HEK293 (cell line): ENCODE measurements at regions not wholly inside any gene's neighbourhood (a gene's known extent, or its start where the extent isn't known, plus 50 kb on each side); places are given as distances from the start of the nearest gene placed in this dataset.

Experiments used
- CTCF ChIA-PET: fragments of 350-600 bp; formaldehyde crosslinking; extraction: SDS; loops from one replicate; lab custom pipeline; 2021; ENCODE audit warnings: antibody characterized with exemption; lab: Yijun Ruan, JAX
- POLR2A ChIA-PET: fragments of 300-600 bp; formaldehyde crosslinking; extraction: SDS; loops from one replicate; lab custom pipeline; 2020; ENCODE audit warnings: antibody characterized with exemption, inconsistent platforms; lab: Yijun Ruan, JAX
- H3K27ac ChIP-seq: fragments of 200-500 bp; sonication (Bioruptor generic); 2 replicates; pipeline ENCODE4 v1.5.1; 2014; ENCODE audit warnings: low read depth, low read length, control low read depth, inconsistent platforms; ENCODE audit errors: extremely low read depth
- H3K36me3 ChIP-seq, 2 experiments: fragments of 200-500 bp in 1 of 2; sonication (Bioruptor generic) in 1 of 2; 1 replicate in 1 of 2; 2 replicates in 1 of 2; pipeline ENCODE4 v1.5.1; 2014 to 2017; ENCODE audit warnings: inconsistent platforms in 2 of 2, low read length in 2 of 2; ENCODE audit not compliant: control insufficient read depth in 2 of 2, insufficient read depth in 1 of 2
- H3K4me1 ChIP-seq: fragments of 200-500 bp; sonication (Bioruptor generic); 2 replicates; pipeline ENCODE4 v1.5.1; 2014; ENCODE audit warnings: mild to moderate bottlenecking, low read length, inconsistent platforms; ENCODE audit not compliant: control insufficient read depth, insufficient read depth
- H3K4me3 ChIP-seq: 2 replicates; pipeline ENCODE4 v1.5.1; 2011; ENCODE audit warnings: low read depth, mild to moderate bottlenecking, control low read depth, low read length, moderate library complexity
- H3K9me3 ChIP-seq: fragments of 200-500 bp; sonication (Bioruptor generic); 2 replicates; pipeline ENCODE4 v1.5.1; 2014; ENCODE audit warnings: low read depth, low read length, inconsistent platforms; ENCODE audit not compliant: control insufficient read depth, insufficient read depth
- GLIS2 ChIP-seq: fragments of 450-650 bp; formaldehyde crosslinking; IDR thresholded peaks from 2 replicates; pipeline ENCODE4 v1.5.1; 2016; ENCODE audit warnings: missing biosample characterization, missing genetic modification characterization
- KLF8 ChIP-seq: fragments of 450-650 bp; formaldehyde crosslinking; IDR thresholded peaks from 2 replicates; pipeline ENCODE4 v1.5.1; 2016; ENCODE audit warnings: missing biosample characterization, missing genetic modification characterization
- ZBTB21 ChIP-seq: fragments of 450-650 bp; formaldehyde crosslinking; IDR thresholded peaks from 2 replicates; pipeline ENCODE4 v1.5.1; 2017; ENCODE audit warnings: missing biosample characterization, missing genetic modification characterization
- ZNF175 ChIP-seq: fragments of 450-650 bp; formaldehyde crosslinking; IDR thresholded peaks from 2 replicates; pipeline ENCODE4 v1.5.1; 2016; ENCODE audit warnings: missing biosample characterization, missing genetic modification characterization
- ZNF274 ChIP-seq, 2 experiments: fragments of 200-500 bp in 1 of 2; fragments of 450-650 bp in 1 of 2; sonication (Bioruptor generic) in 1 of 2; formaldehyde crosslinking in 1 of 2; IDR thresholded peaks; 2 replicates each; pipeline versions ENCODE4 v1.5.1 to v1.6.1; 2014 to 2016; ENCODE audit warnings: borderline replicate concordance in 1 of 2, inconsistent platforms in 1 of 2, low read length in 1 of 2, missing biosample characterization in 1 of 2, missing genetic modification characterization in 1 of 2
- ZNF311 ChIP-seq: fragments of 450-650 bp; formaldehyde crosslinking; IDR thresholded peaks from 2 replicates; pipeline ENCODE4 v1.5.1; 2017; ENCODE audit warnings: missing biosample characterization, missing genetic modification characterization, borderline replicate concordance
- ZNF548 ChIP-seq: fragments of 450-650 bp; formaldehyde crosslinking; IDR thresholded peaks from 2 replicates; pipeline ENCODE4 v1.5.1; 2016; ENCODE audit warnings: missing biosample characterization, missing genetic modification characterization
- ZNF585B ChIP-seq: fragments of 450-650 bp; formaldehyde crosslinking; IDR thresholded peaks from 2 replicates; pipeline ENCODE4 v1.5.1; 2016; ENCODE audit warnings: missing biosample characterization, missing genetic modification characterization
- ZNF76 ChIP-seq: fragments of 450-650 bp; formaldehyde crosslinking; IDR thresholded peaks from 2 replicates; pipeline ENCODE4; 2016; ENCODE audit warnings: low read depth, missing biosample characterization, missing genetic modification characterization, borderline replicate concordance
- ZNF776 ChIP-seq: fragments of 450-650 bp; formaldehyde crosslinking; IDR thresholded peaks from 2 replicates; pipeline ENCODE4 v1.5.0; 2017; ENCODE audit warnings: missing biosample characterization, missing genetic modification characterization, borderline replicate concordance
- ZNF792 ChIP-seq: fragments of 450-650 bp; formaldehyde crosslinking; IDR thresholded peaks from 2 replicates; pipeline ENCODE4 v1.5.1; 2016; ENCODE audit warnings: missing biosample characterization, missing genetic modification characterization
- ZXDB ChIP-seq: fragments of 450-650 bp; formaldehyde crosslinking; IDR thresholded peaks from 2 replicates; pipeline ENCODE4 v1.5.1; 2016; ENCODE audit warnings: missing biosample characterization, missing genetic modification characterization
- TF ChIP-seq, protein P1 (sequence below): fragments of 450-650 bp; formaldehyde crosslinking; IDR thresholded peaks from 2 replicates; pipeline ENCODE4 v1.5.1; 2016; ENCODE audit warnings: missing biosample characterization, missing genetic modification characterization, low read depth
- TF ChIP-seq, protein P2 (sequence below): fragments of 450-650 bp; formaldehyde crosslinking; IDR thresholded peaks from 2 replicates; pipeline ENCODE4; 2016; ENCODE audit warnings: missing biosample characterization, missing genetic modification characterization
- TF ChIP-seq, protein P3 (sequence below): fragments of 450-650 bp; formaldehyde crosslinking; IDR thresholded peaks from 2 replicates; pipeline ENCODE4 v1.5.1; 2017; ENCODE audit warnings: missing biosample characterization, missing genetic modification characterization
- TF ChIP-seq, protein P4 (sequence below): fragments of 450-650 bp; formaldehyde crosslinking; IDR thresholded peaks from 2 replicates; pipeline ENCODE4 v1.5.1; 2016; ENCODE audit warnings: missing biosample characterization, missing genetic modification characterization

DNA sequence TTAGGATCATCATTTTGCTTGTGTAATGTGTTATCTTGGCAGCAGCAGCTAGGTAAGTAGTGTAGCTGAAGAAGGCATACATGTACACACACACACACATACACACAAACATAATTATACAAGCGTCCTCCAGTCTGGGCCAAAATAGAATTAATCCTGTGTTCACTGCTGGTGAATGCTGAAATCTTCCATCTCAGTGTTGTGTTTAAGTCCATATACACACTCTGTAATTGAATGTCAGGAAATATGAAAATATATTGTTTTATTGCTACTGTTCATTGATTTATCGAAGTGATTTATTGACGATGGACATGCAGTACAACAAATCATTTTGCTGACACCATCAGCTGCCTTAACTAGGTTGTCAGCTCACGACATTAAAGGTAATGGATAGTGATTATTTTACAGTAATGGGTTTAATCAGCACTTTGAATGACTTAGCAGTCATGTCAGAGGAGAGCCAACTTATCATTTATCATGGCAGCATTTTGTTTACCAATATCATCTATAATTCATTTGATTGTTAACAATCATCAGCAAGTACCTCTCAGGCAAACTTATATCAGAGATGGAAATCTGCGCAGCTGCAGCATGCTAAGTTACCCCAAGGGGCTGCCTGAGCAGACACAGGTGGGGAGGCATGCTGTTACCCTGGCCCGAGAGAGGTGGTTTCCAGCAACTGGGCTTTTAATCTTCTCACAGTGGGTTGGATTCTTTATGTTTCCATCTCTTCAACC lies 83.7 kb upstream of the FSHR start:
- H3K4me1 ChIP-seq, result no peaks in the 10 kb centered on the region
- no peak overlapping the region for H3K4me3 ChIP-seq
- no peaks in the 10 kb centered on the region for H3K9me3 ChIP-seq
- TF ChIP-seq, protein P1, sequence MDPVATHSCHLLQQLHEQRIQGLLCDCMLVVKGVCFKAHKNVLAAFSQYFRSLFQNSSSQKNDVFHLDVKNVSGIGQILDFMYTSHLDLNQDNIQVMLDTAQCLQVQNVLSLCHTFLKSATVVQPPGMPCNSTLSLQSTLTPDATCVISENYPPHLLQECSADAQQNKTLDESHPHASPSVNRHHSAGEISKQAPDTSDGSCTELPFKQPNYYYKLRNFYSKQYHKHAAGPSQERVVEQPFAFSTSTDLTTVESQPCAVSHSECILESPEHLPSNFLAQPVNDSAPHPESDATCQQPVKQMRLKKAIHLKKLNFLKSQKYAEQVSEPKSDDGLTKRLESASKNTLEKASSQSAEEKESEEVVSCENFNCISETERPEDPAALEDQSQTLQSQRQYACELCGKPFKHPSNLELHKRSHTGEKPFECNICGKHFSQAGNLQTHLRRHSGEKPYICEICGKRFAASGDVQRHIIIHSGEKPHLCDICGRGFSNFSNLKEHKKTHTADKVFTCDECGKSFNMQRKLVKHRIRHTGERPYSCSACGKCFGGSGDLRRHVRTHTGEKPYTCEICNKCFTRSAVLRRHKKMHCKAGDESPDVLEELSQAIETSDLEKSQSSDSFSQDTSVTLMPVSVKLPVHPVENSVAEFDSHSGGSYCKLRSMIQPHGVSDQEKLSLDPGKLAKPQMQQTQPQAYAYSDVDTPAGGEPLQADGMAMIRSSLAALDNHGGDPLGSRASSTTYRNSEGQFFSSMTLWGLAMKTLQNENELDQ (tag by site-specific recombination), result no peak
- no peak for TF ChIP-seq ZBTB21
- no peak overlapping the region for H3K27ac ChIP-seq
- ChIA-PET CTCF (no interaction called here), POLR2A (no interaction called here)
- no peaks in the 10 kb centered on the region for H3K36me3 ChIP-seq

DNA sequence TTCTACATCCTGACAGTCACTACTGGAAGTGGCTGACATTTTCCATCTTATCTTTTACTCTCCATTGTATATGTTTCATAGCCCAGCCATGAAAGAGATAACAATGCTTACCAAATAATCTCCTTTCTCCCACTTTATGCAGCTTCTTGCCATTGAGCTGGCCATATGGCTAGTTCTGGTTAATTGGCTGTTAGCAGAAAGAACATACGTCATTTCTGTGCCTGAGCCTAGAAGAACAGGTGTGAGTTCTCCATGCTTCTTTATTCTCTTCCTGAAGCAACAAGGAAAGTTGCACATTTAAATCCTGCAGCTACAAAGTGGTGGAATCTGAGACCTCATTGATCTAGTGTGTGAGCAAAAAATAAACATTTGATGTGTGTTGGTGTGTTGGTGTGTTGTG lies 82.0 kb upstream of the FSHR start:
- CTCF ChIA-PET, result no interaction called here
- POLR2A ChIA-PET, result no interaction called here

More for the DNA sequence above, 82.0 kb upstream of the FSHR start:
- H3K27ac ChIP-seq, result no peak overlapping the region
- TF ChIP-seq ZNF585B, result no peak
- no peak for TF ChIP-seq ZNF274 (IDR thresholded peaks at IDR 0.05; ENCODE audit: low read length)
- no peak for TF ChIP-seq ZNF274 (tag by site-specific recombination; IDR thresholded peaks at IDR 0.05; ENCODE audit: borderline replicate concordance)
- no peak for TF ChIP-seq ZNF175 (tag by site-specific recombination)
- TF ChIP-seq ZXDB (tag by site-specific recombination), result no peak
- TF ChIP-seq, protein P1 (tag by site-specific recombination), result no peak
- TF ChIP-seq, protein P2, sequence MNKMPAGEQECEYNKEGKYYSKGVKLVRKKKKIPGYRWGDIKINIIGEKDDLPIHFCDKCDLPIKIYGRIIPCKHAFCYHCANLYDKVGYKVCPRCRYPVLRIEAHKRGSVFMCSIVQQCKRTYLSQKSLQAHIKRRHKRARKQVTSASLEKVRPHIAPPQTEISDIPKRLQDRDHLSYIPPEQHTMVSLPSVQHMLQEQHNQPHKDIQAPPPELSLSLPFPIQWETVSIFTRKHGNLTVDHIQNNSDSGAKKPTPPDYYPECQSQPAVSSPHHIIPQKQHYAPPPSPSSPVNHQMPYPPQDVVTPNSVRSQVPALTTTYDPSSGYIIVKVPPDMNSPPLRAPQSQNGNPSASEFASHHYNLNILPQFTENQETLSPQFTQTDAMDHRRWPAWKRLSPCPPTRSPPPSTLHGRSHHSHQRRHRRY (tag by site-specific recombination), result no peak
- TF ChIP-seq, protein P3, sequence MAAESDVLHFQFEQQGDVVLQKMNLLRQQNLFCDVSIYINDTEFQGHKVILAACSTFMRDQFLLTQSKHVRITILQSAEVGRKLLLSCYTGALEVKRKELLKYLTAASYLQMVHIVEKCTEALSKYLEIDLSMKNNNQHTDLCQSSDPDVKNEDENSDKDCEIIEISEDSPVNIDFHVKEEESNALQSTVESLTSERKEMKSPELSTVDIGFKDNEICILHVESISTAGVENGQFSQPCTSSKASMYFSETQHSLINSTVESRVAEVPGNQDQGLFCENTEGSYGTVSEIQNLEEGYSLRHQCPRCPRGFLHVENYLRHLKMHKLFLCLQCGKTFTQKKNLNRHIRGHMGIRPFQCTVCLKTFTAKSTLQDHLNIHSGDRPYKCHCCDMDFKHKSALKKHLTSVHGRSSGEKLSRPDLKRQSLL (tag by site-specific recombination), result no peak
- no peak for TF ChIP-seq GLIS2
- TF ChIP-seq ZNF548 (tag by site-specific recombination), result no peak
- TF ChIP-seq, protein P4, sequence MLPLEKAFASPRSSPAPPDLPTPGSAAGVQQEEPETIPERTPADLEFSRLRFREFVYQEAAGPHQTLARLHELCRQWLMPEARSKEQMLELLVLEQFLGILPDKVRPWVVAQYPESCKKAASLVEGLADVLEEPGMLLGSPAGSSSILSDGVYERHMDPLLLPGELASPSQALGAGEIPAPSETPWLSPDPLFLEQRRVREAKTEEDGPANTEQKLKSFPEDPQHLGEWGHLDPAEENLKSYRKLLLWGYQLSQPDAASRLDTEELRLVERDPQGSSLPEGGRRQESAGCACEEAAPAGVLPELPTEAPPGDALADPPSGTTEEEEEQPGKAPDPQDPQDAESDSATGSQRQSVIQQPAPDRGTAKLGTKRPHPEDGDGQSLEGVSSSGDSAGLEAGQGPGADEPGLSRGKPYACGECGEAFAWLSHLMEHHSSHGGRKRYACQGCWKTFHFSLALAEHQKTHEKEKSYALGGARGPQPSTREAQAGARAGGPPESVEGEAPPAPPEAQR, result no peak
- TF ChIP-seq ZNF792 (tag by site-specific recombination), result no peak
- TF ChIP-seq KLF8, result no peak
- no peak for TF ChIP-seq ZNF311 (tag by site-specific recombination)
- no peak for TF ChIP-seq ZNF776
- TF ChIP-seq ZNF76 (tag by site-specific recombination), result no peak
- no peaks in the 10 kb centered on the region for H3K36me3 ChIP-seq
- no peak overlapping the region for H3K4me3 ChIP-seq
- no peaks in the 10 kb centered on the region for H3K9me3 ChIP-seq
- no peaks in the 10 kb centered on the region for H3K4me1 ChIP-seq
